GM18517 (cell line): ENCODE measurements at regions not wholly inside any gene's neighbourhood (a gene's known extent, or its start where the extent isn't known, plus 50 kb on each side); places are given as distances from the start of the nearest gene placed in this dataset.

Experiments used
- ATAC-seq: cut with Tn5 transposase; IDR thresholded peaks from one replicate; pipeline ENCODE4 v1.9.1; 2021; ENCODE audit warnings: mild to moderate bottlenecking, moderate library complexity; ENCODE audit not compliant: unreplicated experiment

DNA sequence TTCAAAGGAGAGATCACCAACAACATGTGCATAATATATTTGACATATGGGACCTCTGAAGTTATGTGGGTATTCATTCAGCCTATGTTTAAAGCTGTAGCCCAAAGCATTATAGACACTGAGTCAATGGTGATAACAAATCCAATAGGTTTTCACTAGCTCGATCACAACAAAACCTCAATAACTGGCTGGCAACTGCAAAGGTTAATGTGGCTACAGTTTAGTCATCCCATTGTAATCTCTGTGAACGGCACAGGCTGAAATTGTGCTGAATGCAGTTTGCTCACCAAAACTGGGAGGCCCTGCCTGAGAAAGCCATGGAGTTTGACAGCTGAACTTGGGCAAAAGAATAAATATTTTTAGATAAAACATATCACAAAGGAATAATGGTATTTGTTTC lies 152.4 kb upstream of the ADO start:
- no peak for ATAC-seq

DNA sequence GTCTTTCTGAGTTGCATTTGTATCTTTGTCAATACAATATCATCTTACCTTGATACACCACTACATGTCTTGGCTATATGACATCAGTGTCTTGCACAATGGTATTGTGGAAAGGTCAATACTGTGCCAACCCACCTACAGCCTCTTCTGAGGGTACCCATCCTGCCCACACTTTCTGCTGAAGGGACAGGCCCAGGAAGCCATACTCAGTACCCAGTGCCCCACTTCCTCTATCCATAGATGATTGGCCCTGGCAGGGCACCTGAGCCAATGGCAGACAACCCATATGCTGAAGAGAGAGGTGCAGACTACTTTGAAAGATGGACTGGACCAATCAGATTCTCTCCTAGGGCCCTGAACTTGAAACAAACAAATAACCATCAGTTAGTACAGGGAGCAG lies 152.0 kb upstream of the ADO start:
- no peak for ATAC-seq

DNA sequence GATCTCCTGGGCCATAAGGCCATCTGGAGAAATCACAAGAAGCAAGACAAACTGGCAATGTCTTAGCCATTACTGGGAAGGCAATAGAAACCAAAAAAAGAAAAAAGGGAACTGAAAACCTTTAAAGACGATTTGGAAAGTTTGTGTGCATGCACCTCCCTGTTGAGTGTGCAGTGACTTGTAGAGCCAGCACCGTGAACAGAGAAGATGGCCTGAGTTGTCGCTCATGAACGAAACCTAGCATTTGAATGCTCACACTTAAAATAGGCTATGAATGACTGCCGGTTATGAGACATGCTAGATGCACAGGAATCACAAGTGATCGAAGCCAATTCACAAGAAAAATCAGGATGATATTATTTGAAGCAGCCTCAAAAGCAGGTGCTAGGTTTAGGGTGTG lies 151.3 kb upstream of the ADO start:
- ATAC-seq = peak; percentile 82

DNA sequence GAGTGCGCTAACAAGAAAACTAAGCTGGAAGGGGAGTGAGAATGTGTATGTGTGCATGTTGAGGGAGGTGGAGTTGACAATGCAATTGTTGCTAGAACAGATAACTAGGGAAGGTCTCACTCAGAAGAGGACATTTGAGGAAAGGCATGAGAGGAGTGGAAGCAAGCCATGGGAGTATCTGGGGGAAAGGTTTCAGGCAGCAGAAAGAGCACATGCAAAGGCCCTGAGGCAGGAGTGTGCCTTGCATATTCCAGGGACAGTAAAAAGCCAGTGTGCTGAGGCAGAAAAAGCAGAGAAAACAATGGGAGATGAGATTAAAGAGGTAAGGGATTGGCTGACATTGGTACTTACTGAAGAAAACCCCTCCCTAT lies 149.6 kb upstream of the ADO start:
- no peak for ATAC-seq

DNA sequence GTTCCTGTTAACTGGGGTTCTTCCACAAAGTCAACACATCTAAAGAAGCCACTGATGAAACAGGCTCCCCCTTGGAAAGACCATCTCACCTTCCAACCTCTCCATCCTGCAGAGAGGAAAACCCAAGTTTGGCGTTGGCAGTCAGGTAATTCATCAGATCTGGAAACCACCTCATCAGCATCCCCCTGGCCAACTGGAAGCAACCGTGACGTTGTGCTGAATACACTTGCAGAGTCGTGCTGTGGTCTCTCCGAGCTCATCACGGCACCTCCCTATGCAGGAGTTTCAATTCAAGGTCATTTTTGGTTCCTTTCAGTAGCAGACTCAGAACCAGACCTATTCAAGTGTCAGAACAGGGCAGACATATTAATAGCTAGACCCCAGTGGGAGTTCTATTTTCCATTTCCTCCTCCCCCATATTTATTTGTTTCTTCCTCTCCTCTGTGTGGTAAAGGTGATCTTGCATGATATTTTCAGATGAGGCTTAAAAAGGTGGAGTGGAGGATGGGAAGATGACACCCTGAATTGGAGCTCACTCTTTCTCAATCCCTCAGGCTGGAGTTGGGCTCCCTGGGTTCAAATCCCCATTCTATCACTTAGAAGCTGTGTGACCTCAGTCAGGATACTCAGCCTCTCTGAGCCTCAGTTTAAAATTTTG lies 149.1 kb upstream of the ADO start:
- ATAC-seq = peak; percentile 81

DNA sequence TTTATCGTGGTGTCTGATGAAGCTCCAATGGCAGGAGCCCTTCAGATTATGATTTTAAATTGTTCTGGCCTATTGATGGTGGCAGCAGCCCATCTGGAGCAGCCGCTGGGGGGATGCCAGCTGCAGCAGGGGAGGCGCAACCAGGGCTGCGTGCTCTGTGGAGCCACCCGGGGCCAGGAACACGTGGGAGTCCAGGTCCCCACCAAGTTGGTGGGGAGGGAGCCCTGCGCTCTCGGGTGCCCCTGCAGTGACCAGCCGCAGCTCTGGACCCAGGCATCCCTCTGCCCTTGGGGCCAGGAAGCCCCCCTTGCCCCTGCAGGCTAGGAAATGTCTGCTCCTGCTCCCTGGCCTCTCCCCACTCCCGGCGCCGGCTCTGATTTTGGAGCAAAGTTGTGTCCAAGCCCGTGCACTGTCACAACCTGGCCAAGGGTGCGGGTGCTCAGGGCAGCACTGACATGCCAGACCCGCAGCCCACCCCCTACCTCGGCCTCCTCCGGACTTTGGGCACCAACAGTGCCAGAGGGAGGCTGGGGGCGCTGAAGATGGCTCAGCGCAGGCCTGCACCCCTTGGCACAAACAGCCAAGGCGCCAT lies 147.2 kb upstream of the ADO start:
- ATAC-seq = no peak

DNA sequence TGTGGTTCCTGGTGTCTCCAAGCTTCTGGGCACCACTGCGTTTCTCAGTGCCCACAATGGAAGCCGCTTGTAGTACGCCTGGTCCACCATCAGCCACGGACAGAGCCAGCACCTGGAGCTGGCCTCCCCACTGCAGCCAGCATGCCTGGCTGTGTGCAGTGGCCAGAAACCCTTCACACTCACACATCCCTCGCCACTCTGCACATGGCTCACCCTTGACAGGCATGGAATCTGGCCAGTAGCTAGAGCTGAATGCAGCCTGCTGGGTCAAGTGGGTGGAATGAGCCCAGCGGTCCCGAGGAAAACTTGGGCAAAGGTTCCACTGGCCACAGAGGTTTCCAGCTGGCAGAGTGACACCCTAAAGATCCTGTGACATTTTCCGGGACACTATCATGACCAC lies 146.0 kb upstream of the ADO start:
- ATAC-seq = no peak

DNA sequence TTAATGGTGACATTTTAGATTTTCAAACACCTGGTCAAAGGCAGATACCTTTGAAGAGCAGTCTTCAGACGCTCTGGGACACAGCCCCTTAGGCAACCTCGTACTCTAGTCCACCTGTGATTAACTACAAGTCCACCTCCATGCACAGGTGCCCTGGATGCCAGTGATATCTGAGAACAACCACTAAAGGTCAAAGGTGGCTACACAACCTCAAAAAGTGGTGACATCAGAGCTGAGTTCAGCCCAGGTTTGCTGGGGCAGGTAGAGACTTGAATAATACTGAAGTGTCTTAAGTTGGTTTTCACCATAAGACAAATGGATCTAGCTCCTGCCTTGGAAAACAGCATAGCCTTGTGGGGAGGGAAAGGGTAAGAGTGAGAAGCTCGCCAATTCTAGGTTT lies 143.4 kb upstream of the ADO start:
- ATAC-seq = no peak

DNA sequence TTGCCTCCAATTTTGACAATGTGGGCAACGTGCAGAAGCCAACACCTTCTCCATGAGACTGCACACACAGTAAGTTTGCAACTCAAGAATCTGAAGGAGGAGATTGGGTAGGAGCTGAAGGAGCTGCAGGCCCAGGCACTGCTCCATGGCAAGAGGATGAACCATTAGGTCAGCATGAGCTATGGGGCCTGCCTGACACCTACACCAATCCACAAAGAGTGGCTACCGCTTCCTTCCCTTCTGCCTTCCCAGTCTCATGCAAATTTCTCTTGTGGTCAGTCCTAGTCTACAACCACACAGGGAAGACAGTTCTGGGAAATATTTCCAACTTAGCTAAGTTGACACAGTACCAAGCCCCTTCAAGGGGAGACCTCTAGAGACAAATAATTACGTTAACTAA lies 142.0 kb upstream of the ADO start:
- ATAC-seq = no peak

DNA sequence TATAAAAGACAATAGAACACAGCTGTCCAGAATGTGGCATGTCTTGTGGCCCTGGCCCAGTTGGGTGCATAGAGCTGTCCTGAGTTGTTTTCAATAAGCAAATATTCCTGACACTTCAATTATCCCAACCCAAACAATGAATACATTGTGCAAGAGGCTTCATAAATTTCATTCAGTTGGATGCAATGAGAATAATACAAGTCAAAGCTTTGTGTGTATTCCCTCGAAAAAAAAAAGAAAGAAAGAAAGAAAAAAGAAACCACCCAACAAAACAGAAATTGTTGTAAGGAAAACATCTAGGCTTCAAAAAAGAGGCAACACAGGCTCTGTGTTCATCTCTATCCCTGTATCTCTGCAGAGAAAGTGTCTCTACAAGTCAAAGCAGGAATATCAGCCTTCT lies 138.7 kb upstream of the ADO start:
- ATAC-seq = no peak

DNA sequence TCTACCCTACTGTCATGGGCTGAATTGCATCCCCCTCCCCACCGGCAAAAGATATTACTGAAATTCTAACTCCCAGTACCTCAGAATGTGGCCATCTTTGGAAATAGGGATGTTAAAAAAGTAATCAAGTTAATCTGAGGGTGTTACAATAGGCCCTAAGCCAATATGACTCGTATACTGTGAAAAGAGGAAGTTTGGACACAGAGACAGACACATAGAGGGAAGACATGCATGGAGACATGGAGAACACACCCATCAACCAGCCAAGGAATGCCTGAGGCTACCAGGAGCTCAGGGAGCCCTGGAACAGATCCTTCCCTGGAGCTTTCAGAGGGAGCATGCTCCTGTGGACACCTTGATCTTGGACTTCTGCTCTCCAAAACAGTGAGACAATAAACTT lies 138.2 kb upstream of the ADO start:
- no peak for ATAC-seq

DNA sequence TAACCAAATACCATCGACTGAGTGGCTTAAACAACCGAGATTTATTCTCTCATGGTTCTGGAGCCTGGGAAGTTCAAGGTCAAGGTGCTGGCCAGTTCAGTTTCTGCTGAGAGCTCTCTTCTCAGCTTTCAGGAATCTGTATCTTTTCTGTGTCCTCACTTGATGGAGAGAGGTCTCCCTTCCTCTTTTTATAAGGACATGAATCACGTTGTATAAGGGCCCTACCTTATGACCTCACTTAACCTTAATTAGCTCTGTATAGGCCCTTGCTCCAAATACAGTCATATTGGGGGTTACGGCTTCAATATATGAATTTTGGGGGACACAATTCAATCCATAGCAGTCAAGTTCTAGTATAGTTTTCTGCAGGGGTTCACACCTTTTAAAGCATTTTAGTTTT lies 135.2 kb upstream of the ADO start:
- ATAC-seq = no peak

DNA sequence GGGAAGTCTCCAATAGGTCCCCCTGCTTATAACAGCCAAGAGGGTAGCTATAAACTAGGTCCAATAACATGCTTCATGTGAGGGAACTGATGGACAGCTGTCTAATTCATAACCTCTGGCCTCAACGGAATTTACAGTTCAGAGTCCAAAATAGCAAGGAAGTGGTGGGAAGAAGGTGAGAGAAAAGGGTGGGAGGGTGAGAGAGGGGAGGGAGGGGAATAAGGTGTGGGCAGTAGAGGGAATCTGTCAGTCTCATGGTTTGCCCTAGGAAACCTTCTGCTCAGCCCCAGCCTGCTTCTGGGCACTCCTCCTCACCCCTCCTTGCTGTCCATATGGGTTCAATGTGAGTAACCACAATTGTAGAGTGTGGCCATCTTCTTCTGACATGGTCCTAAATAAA lies 133.4 kb upstream of the ADO start:
- ATAC-seq = no peak

DNA sequence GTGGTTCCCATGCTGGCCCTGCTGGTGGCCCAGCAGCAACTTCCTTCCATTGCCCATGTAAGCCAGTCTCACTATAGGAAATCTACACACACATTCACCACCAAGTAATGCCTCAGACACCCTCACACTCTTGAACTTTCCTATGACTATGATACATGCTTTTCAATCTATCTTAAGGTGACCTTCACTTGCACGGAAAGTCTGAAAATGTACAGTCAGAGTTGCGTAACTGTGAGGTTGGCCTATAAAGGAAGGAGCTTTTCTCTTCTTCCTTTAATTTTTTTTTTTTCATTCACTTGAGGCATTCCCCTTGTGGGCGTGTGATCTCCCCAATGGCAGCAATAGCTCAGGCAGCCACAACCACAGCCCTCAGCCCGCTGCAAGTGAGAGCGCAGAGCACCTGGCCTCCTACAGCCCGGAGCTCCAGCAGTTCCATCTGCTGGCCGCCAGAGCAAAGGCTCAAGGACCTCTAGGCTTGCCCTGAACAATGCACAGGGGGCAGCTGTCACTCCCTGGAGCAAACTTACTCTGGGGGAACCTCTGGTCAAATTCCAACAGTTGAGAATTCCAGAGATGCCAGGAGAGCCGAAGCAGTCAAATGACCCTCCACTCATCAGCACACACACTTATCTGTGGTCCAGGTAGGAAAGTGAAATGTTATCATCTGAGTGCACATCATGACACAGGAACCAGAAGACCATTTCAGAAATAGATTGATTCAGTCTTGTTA lies 123.1 kb upstream of the ADO start:
- peak; percentile 92 for ATAC-seq

DNA sequence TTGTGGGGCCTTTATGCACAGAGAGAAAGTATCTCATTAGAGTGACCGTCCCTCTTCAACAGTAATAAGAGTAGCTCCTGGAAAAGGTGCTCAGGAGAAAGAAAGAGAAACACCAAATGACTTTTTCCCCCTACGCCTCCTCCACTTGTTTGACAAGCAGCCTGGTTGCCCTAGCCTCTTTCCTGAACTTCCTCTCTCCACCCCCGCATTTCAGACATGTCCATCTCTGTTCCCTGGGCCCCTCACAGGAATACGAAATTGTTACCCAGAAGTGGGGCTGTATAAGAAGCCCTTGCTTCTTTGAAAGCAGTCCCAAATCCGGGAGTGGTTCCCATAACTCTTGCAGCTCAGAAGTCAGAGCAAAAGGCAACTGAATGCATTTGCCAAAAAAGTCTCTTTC lies 119.6 kb upstream of the ADO start:
- ATAC-seq = no peak

DNA sequence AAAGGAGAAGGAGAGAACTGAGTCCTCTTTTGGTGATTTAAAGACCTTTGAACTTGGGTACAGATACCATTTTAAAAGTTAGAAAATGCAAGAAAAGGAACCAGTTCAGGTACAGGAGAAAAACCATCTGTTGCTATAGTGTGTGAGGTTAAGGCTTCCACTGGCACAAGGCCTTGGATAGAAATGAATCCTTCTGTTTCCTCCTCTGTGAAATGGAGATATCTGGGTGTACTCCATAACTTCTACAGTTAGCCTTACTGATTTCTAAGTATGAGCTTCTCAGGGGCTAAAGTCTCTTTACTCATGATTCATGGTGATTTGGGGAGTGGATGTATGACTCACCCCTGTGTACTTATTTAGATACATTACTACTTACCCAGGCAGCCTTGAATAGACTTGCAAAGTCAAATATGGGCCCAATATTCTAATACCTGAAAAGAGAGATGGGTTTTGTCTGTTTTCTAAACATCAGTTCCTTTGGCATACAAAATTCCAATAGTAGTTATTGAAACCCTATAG lies 117.2 kb upstream of the ADO start:
- ATAC-seq = no peak

DNA sequence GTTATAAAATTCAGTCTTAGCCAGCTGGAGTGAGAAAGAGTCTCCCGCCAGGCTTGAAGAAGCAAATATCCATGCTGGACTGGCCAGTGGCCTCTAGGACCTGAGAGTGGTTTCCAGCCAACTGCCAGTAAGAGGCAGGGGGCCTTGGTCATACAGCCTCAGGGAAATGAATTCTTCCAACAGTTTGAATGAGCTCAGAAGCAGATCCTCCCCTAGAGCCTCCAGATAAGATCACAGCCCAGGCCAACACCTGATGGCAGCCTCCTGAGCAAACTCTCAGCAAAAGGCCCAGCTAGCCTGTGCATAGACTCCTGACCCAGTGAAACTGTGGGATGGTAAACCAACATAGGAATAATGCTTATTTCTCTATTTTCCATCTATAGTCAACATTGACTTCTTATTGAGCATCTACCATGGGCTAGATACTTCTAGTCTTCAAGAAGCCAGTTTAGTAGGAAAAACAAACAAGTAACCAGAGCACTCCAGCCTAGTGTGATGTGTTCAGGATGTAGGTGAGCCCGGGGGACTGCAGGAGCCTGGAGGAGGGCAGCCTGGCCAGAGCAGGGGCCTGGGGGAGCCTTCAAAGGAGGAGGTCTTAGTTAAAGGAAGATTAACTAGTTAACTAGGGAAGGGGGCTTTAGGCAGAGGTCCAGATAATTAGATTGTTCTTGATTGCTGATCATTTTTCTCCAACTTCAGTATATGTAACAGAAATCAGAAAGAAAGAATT lies 115.4 kb upstream of the ADO start:
- no peak for ATAC-seq

DNA sequence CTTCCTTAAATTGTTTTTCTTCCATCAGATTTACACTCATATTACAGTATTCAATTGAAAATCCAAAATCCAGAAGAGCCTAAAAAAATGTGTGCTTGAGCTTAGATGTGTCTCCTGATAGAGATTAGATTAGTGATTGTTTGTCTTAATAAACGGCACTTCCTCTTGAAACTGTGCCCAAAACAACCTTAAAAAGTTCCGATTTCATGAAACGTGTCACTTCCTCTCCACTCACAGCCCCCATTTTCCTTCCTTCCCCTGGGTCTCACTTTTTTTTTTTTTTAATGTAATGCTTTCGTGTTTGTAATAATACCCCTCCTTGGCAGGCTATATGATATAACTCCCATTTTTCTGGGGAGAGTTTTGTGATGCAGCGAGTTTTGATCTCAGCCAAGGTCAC lies 114.8 kb upstream of the ADO start:
- no peak for ATAC-seq

DNA sequence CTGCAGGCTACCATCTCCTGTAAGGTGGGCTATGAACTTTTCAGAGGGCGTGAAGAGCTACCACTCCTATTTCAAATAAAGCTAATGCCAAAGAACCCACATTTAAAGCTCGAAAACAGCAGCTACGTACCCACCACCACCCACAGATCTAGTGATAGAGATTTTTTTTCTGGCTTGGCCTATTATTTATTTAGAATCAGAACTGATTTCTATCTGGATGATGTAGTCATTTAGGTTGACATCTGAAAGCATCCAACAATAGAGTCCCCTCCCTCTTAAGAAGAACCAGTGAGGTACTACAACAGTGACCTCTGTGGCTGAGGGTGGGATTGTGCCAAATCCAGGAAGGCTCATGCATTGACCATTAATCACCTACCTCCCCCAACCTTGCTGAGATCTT lies 113.8 kb upstream of the ADO start:
- ATAC-seq = no peak

DNA sequence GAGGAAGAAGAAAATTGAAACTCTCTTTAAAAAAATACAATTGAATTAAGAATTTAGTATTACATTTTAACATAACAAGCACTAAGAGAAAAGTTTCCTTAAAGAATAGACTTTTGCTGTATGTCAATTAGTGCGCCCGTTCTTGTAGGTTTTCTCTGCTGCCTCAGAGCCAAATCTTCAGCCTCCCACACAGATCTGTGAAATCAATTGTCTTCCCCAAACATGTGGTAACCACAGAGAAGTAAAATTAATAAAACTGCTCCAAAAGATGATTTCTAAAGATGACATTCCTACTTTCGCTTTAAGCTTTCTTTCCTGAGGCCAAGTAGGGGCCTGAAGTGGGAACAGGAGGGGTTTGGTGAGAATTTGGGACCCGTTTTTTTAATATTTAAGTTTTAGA lies 113.2 kb upstream of the ADO start:
- ATAC-seq = no peak

DNA sequence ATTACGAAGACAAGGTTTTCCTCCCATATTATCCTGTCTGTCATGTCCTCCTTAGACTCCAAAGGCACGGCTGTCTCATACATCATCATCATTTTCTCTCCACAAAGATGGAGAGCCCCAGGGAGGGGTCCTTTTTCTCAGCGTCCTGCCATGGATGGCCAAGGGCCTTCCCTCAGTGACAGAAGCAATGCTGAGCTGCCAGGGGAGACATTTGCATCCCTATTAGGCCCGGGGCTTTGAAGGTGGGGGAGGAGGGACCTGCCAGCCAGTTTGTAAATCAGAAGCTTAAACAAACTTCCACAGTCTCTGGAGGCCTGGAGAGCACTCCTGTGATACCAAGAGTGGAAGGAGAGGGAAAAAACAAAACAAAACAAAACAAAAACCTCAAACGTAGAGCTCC lies 112.4 kb upstream of the ADO start:
- ATAC-seq = no peak

DNA sequence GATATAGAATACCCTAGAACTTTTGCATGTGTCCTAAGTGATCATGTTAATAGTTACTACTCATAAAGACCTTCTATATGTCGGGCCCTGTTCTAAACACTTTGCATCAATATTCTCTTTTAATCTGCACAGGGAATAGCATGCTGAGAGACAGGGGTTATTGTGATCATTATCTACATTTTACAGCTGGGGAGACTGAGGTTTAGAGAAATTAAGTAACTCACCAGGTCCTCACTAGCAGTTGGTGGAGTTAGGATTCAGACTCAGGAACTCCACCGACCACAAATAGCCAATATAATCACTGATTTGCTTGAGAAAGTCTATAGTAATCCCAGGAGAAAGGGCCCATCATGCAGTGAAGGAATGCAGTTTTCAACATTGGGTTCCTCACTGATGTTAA lies 111.2 kb upstream of the ADO start:
- no peak for ATAC-seq
